Upper lobe of right lung (tissue), 1 donor: ENCODE measurements at regions not wholly inside any gene's neighbourhood (a gene's known extent, or its start where the extent isn't known, plus 50 kb on each side); places are given as distances from the start of the nearest gene placed in this dataset.

Experiments used
- ATAC-seq: fragments of 200-7000 bp; cut with Tn5 transposase; one replicate; pipeline ENCODE4 v1.9.1; 2020; ENCODE audit warnings: mild to moderate bottlenecking, moderate library complexity
- DNase-seq: peaks from one replicate; pipeline ENCODE4 v3.0.0-alpha.2; 2020
- H3K27ac ChIP-seq: fragments of 200-600 bp; one replicate; pipeline ENCODE4 v1.8.0; 2022
- H3K27me3 ChIP-seq: fragments of 200-600 bp; one replicate; pipeline ENCODE4 v1.8.0; 2022; ENCODE audit warnings: mild to moderate bottlenecking
- H3K36me3 ChIP-seq: fragments of 200-600 bp; one replicate; pipeline ENCODE4 v1.8.0; 2022
- H3K4me1 ChIP-seq: fragments of 200-600 bp; one replicate; pipeline ENCODE4 v1.8.0; 2022
- H3K4me3 ChIP-seq: fragments of 200-600 bp; one replicate; pipeline ENCODE4 v1.8.0; 2022; ENCODE audit warnings: mild to moderate bottlenecking
- H3K9me3 ChIP-seq: fragments of 200-600 bp; one replicate; pipeline ENCODE4 v1.8.0; 2022
- CTCF ChIP-seq: fragments of 200-600 bp; IDR thresholded peaks from one replicate; pipeline ENCODE4 v1.8.0; 2022; ENCODE audit warnings: antibody characterized with exemption
- intact Hi-C: fragments of 100-400 bp; cut with DNase I; formaldehyde crosslinking; loops from one replicate; pipeline ENCODE4 v1.11.0; 2022
- donor health status: DM: no; HTN: yes; CAD: no; lungs with severe emphysema.

DNA sequence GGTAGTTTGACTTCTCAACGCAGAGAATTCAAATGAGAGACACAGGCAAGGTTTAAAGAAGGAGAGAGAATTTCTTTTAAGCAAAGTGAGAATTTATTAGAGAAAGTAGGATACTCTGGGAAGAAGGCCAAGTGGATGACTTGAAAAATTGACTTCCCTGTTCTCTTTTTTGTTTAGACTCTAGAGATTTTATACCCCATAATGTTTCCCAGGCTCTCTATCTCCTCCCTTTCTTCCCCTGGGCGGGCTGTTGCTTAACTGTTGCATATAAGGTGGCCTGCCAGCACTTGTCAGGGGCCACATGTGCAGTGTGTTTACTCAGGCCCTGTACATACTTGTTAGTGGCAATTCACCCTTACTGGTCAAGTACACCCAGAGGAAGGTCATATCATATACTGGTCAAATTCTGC, 403.7 kb downstream of the SLC6A15 start:
- Histone ChIP-seq H3K4me1 (no peaks in the 10 kb centered on the region), H3K9me3 (no peaks in the 10 kb centered on the region), H3K36me3 (no peaks in the 10 kb centered on the region), H3K27ac (no peak overlapping the region), H3K4me3 (no peak overlapping the region), H3K27me3 (no peaks in the 10 kb centered on the region)
- DNase-seq (peak; percentile 60), ATAC-seq (peak; percentile 66)
- no peak for TF ChIP-seq CTCF
- intact Hi-C loops = no loop called here

GRCh38 chr12:84507956-84508850, 404.4 kb downstream of the SLC6A15 start:
- DNase-seq (no peak), ATAC-seq (peak; percentile 74)
- Histone ChIP-seq H3K27me3 (no peaks in the 10 kb centered on the region), H3K9me3 (no peaks in the 10 kb centered on the region), H3K36me3 (no peaks in the 10 kb centered on the region), H3K4me3 (no peak overlapping the region), H3K27ac (no peak overlapping the region), H3K4me1 (no peaks in the 10 kb centered on the region)
- TF ChIP-seq CTCF = peak; percentile 21
- intact Hi-C loops = no loop called here

GRCh38 chr12:84506282-84506681, 406.3 kb downstream of the SLC6A15 start:
- intact Hi-C loops = no loop called here
- Histone ChIP-seq H3K36me3 (no peaks in the 10 kb centered on the region), H3K27me3 (no peaks in the 10 kb centered on the region), H3K4me3 (no peak overlapping the region), H3K9me3 (no peaks in the 10 kb centered on the region), H3K4me1 (no peaks in the 10 kb centered on the region), H3K27ac (no peak overlapping the region)
- DNase-seq = no peak
- ATAC-seq = no peak
- TF ChIP-seq CTCF = no peak

GRCh38 chr12:84502907-84503787, 409.5 kb downstream of the SLC6A15 start:
- H3K4me3 ChIP-seq = no peak overlapping the region
- intact Hi-C loops = no loop called here
- no peak overlapping the region for H3K27ac ChIP-seq
- no peaks in the 10 kb centered on the region for H3K4me1 ChIP-seq
- no peaks in the 10 kb centered on the region for H3K9me3 ChIP-seq
- peak; percentile 57 for TF ChIP-seq CTCF
- no peaks in the 10 kb centered on the region for H3K36me3 ChIP-seq
- ATAC-seq (peak; percentile 84), DNase-seq (no peak)
- no peaks in the 10 kb centered on the region for H3K27me3 ChIP-seq

- TF ChIP-seq CTCF = no peak
- Histone ChIP-seq H3K27me3 (no peaks in the 10 kb centered on the region), H3K36me3 (no peaks in the 10 kb centered on the region), H3K27ac (no peak overlapping the region), H3K4me1 (no peaks in the 10 kb centered on the region), H3K4me3 (no peak overlapping the region), H3K9me3 (no peaks in the 10 kb centered on the region)
- intact Hi-C loops = no loop called here
- ATAC-seq = no peak
- DNase-seq = no peak
These were observed 410.3 kb downstream of the SLC6A15 start for GRCh38 chr12:84502180-84502860.
